ENCODE measurements at regions not wholly inside any gene's neighbourhood (a gene's known extent, or its start where the extent isn't known, plus 50 kb on each side); places are given as distances from the start of the nearest gene placed in this dataset.

- TF ChIP-seq, protein P1, sequence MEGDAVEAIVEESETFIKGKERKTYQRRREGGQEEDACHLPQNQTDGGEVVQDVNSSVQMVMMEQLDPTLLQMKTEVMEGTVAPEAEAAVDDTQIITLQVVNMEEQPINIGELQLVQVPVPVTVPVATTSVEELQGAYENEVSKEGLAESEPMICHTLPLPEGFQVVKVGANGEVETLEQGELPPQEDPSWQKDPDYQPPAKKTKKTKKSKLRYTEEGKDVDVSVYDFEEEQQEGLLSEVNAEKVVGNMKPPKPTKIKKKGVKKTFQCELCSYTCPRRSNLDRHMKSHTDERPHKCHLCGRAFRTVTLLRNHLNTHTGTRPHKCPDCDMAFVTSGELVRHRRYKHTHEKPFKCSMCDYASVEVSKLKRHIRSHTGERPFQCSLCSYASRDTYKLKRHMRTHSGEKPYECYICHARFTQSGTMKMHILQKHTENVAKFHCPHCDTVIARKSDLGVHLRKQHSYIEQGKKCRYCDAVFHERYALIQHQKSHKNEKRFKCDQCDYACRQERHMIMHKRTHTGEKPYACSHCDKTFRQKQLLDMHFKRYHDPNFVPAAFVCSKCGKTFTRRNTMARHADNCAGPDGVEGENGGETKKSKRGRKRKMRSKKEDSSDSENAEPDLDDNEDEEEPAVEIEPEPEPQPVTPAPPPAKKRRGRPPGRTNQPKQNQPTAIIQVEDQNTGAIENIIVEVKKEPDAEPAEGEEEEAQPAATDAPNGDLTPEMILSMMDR (conservative IDR thresholded peaks at IDR 0.05) = peak; percentile 23; the same call in 1 of the 2 replicates
- no peak overlapping the region for H3K27ac ChIP-seq
These were observed 64.3 kb downstream of the MRPL14 start for GRCh38 chr6:44062771-44063560.

- H3K27ac ChIP-seq = no peak overlapping the region
- TF ChIP-seq, protein P1 (conservative IDR thresholded peaks at IDR 0.05) = no peak
These were observed 65.0 kb downstream of the MRPL14 start for GRCh38 chr6:44062105-44062770.

DNA sequence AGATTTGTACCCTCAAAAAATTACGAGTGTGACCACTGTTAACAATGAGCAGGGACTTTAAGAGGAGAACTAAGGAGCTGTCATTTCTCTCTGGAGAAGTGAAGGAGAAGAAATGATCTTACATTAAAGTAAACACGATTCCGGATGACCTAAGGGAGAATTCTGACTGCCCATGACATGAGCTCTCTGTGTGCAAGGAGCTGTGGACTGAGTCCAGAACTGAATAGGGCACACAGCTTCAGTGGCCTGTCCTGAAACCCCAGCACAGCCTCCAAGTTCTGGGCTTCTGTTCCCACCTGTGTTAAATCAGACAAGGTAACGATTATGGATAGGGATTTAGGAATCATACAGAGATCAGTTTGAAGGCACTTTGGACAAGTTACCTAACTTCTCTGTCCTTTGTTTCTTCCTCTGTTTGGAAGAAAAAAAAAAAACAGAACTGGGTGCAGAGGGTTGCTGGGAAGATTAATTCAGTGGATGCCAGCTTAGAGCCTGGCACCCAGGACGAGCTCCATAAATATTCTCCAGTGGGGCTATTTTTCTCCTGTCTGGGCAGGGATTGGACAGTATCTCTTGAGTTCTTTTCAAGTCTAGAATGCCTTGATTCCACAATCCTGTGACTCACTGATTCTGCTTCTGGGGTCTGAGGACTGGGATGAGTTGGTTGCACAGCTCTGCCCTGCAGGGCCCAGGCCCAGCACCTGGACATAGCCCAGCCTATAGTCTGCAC is 65.7 kb downstream of the MRPL14 start:
- H3K27ac ChIP-seq = no peak overlapping the region
- TF ChIP-seq, protein P1 (conservative IDR thresholded peaks at IDR 0.05) = no peak

DNA sequence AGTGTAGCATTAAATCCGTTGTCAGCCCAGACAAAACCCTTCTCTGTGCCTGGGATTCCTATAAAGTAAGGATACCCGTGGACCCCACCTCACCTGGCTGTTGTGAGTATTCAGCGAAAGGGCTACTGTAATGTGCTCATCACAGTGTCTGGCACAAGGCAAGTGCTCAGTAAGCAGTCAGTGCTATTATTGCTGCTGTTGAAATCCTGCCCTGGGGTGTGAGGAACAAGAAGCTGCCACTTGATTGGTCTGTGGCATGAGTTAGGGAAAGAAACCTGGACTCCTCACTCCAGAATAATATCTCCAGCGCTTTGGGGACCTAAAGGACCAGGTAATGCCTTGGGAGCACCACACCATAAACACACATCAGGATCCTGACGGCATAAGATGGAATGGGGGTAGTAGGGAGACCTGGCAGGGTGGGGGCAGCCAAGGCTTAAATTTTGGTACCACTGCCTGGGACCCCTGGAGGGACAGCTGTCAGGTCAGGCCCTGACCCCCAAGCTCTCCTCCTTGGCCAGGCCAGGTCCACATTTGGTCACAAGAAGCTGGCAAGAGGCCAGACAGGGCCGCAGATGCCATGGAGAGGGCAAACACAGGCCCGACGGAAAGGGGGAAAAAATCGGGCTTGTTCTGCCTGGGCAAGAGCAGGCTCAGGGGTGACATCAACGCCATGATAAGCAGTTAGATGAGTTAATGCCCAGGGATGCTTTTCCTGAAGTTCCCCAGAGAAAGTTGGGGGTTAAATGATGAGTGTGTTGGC is 66.5 kb downstream of the MRPL14 start:
- TF ChIP-seq, protein P1 (conservative IDR thresholded peaks at IDR 0.05) = no peak
- H3K27ac ChIP-seq = no peak overlapping the region

- no peak overlapping the region for H3K27ac ChIP-seq
- TF ChIP-seq, protein P1 (conservative IDR thresholded peaks at IDR 0.05) = no peak
These were observed 67.6 kb downstream of the MRPL14 start for GRCh38 chr6:44059359-44060346.

GRCh38 chr6:44058617-44059358 is 68.5 kb downstream of the MRPL14 start:
- no peak overlapping the region for H3K27ac ChIP-seq
- TF ChIP-seq, protein P1 (conservative IDR thresholded peaks at IDR 0.05) = no peak

Measured in VCaP (cell line).